ENCODE measurements at regions not wholly inside any gene's neighbourhood (a gene's known extent, or its start where the extent isn't known, plus 50 kb on each side); places are given as distances from the start of the nearest gene placed in this dataset.

DNA sequence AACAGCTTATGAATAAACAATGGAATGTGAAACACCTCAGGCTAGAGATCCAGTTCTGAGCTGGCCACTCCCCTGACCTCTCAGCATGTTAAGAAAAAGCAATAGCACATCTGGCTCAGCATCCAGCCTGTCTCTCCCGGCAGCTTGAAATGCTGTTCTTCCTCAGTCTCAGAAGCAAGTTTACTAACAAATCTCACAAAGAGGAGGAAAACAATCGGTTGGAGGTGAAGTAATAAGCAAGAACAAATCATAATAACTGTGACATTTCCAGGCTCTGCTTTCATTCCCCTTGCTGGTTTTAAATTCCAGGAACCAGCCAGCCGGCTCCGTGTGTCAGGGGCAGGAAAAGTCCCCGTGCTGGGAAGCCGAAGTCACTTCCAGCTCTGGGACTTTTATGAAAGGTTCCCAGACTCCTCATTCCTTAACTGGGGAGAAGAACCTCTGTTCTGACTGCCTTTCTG, 133.9 kb upstream of the ARL4C start:
- ATAC-seq: no peak
- TF ChIP-seq ZFP30 (CRISPR knock-in tag; IDR thresholded peaks at IDR 0.05) (no peak), ZFP3 (CRISPR knock-in tag; IDR thresholded peaks at IDR 0.05) (no peak), RARB (CRISPR knock-in tag; IDR thresholded peaks at IDR 0.05) (no peak), ISL1 (CRISPR knock-in tag; IDR thresholded peaks at IDR 0.05) (no peak)

DNA sequence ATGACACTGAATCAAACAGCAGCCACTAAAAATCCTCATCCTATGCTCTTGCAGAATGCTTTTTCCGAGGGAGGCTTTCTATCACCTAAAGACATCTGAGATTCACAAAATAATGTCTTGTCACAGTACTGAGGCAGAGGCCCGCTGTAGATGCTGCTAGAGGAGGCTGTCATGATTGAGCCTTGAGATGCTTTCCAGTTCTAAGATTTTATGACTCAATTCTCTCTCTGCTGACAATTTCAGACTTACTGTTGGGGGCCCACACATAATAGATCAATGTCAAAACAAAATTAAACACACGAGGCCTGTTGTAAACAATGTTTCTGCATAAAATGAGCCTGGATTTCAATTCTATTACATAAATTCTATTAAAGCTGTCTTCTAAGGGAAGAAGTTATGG, 132.7 kb upstream of the ARL4C start:
- no peak for ATAC-seq
- no peak for TF ChIP-seq RARB (CRISPR knock-in tag; IDR thresholded peaks at IDR 0.05)
- TF ChIP-seq, protein P1, sequence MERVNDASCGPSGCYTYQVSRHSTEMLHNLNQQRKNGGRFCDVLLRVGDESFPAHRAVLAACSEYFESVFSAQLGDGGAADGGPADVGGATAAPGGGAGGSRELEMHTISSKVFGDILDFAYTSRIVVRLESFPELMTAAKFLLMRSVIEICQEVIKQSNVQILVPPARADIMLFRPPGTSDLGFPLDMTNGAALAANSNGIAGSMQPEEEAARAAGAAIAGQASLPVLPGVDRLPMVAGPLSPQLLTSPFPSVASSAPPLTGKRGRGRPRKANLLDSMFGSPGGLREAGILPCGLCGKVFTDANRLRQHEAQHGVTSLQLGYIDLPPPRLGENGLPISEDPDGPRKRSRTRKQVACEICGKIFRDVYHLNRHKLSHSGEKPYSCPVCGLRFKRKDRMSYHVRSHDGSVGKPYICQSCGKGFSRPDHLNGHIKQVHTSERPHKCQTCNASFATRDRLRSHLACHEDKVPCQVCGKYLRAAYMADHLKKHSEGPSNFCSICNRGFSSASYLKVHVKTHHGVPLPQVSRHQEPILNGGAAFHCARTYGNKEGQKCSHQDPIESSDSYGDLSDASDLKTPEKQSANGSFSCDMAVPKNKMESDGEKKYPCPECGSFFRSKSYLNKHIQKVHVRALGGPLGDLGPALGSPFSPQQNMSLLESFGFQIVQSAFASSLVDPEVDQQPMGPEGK (CRISPR knock-in tag; IDR thresholded peaks at IDR 0.05; ENCODE audit: borderline replicate concordance): no peak
- no peak for TF ChIP-seq ZC3H10 (CRISPR knock-in tag; IDR thresholded peaks at IDR 0.05)
- TF ChIP-seq PPARA (CRISPR knock-in tag; IDR thresholded peaks at IDR 0.05; ENCODE audit: borderline replicate concordance): no peak
- TF ChIP-seq ESRRG (CRISPR knock-in tag; IDR thresholded peaks at IDR 0.05): no peak
- TF ChIP-seq, protein P2, sequence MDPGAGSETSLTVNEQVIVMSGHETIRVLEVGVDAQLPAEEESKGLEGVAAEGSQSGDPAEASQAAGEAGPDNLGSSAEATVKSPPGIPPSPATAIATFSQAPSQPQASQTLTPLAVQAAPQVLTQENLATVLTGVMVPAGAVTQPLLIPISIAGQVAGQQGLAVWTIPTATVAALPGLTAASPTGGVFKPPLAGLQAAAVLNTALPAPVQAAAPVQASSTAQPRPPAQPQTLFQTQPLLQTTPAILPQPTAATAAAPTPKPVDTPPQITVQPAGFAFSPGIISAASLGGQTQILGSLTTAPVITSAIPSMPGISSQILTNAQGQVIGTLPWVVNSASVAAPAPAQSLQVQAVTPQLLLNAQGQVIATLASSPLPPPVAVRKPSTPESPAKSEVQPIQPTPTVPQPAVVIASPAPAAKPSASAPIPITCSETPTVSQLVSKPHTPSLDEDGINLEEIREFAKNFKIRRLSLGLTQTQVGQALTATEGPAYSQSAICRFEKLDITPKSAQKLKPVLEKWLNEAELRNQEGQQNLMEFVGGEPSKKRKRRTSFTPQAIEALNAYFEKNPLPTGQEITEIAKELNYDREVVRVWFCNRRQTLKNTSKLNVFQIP (CRISPR knock-in tag; IDR thresholded peaks at IDR 0.05; ENCODE audit: borderline replicate concordance, low read depth): no peak
- TF ChIP-seq ZFP30 (CRISPR knock-in tag; IDR thresholded peaks at IDR 0.05): no peak
- TF ChIP-seq CSDC2 (CRISPR knock-in tag; IDR thresholded peaks at IDR 0.05): no peak
- TF ChIP-seq, protein P3, sequence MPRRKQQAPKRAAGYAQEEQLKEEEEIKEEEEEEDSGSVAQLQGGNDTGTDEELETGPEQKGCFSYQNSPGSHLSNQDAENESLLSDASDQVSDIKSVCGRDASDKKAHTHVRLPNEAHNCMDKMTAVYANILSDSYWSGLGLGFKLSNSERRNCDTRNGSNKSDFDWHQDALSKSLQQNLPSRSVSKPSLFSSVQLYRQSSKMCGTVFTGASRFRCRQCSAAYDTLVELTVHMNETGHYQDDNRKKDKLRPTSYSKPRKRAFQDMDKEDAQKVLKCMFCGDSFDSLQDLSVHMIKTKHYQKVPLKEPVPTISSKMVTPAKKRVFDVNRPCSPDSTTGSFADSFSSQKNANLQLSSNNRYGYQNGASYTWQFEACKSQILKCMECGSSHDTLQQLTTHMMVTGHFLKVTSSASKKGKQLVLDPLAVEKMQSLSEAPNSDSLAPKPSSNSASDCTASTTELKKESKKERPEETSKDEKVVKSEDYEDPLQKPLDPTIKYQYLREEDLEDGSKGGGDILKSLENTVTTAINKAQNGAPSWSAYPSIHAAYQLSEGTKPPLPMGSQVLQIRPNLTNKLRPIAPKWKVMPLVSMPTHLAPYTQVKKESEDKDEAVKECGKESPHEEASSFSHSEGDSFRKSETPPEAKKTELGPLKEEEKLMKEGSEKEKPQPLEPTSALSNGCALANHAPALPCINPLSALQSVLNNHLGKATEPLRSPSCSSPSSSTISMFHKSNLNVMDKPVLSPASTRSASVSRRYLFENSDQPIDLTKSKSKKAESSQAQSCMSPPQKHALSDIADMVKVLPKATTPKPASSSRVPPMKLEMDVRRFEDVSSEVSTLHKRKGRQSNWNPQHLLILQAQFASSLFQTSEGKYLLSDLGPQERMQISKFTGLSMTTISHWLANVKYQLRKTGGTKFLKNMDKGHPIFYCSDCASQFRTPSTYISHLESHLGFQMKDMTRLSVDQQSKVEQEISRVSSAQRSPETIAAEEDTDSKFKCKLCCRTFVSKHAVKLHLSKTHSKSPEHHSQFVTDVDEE (CRISPR knock-in tag; IDR thresholded peaks at IDR 0.05): no peak
- no peak for TF ChIP-seq BACH2 (CRISPR knock-in tag; IDR thresholded peaks at IDR 0.05; ENCODE audit: borderline replicate concordance)
- no peak for TF ChIP-seq ISL1 (CRISPR knock-in tag; IDR thresholded peaks at IDR 0.05)

DNA sequence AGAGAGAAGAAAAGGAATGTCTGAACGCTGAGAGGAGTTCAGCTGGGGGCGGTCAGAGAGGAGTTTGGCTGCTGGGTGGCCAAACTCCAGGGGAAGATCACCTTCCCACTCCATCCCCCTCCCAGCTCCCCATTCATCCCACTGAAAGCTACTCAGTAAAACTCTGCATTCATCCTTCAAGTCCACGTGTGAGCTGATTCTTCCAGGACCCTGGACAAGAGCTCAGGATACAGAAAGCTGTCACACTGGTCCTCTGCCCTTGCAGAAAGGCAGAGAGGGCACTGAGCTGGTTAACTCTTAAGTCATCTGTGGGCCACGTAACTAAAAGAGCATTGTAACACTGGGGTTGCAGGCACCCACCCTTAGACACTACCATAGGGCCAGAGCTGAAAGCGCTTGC, 132.1 kb upstream of the ARL4C start:
- ATAC-seq: no peak
- TF ChIP-seq SNAI2 (CRISPR knock-in tag; IDR thresholded peaks at IDR 0.05): no peak
- TF ChIP-seq, protein P3 (CRISPR knock-in tag; IDR thresholded peaks at IDR 0.05): no peak
- TF ChIP-seq TOX (CRISPR knock-in tag; IDR thresholded peaks at IDR 0.05; ENCODE audit: borderline replicate concordance): no peak
- no peak for TF ChIP-seq PPARA (CRISPR knock-in tag; IDR thresholded peaks at IDR 0.05; ENCODE audit: borderline replicate concordance)
- TF ChIP-seq TCF4 (CRISPR knock-in tag; IDR thresholded peaks at IDR 0.05; ENCODE audit: borderline replicate concordance): no peak
- no peak for TF ChIP-seq ZNF8 (CRISPR knock-in tag; IDR thresholded peaks at IDR 0.05)
- TF ChIP-seq, protein P4, sequence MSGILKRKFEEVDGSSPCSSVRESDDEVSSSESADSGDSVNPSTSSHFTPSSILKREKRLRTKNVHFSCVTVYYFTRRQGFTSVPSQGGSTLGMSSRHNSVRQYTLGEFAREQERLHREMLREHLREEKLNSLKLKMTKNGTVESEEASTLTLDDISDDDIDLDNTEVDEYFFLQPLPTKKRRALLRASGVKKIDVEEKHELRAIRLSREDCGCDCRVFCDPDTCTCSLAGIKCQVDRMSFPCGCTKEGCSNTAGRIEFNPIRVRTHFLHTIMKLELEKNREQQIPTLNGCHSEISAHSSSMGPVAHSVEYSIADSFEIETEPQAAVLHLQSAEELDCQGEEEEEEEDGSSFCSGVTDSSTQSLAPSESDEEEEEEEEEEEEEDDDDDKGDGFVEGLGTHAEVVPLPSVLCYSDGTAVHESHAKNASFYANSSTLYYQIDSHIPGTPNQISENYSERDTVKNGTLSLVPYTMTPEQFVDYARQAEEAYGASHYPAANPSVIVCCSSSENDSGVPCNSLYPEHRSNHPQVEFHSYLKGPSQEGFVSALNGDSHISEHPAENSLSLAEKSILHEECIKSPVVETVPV (CRISPR knock-in tag; IDR thresholded peaks at IDR 0.05): no peak
- no peak for TF ChIP-seq ZNF70 (CRISPR knock-in tag; IDR thresholded peaks at IDR 0.05)
- TF ChIP-seq, protein P1 (CRISPR knock-in tag; IDR thresholded peaks at IDR 0.05; ENCODE audit: borderline replicate concordance): no peak

Data from SK-N-SH treated with all-trans-retinoic acid at 6 μM for 48 hours (cell line).